KG1 (cell line): ENCODE measurements at regions not wholly inside any gene's neighbourhood (a gene's known extent, or its start where the extent isn't known, plus 50 kb on each side); places are given as distances from the start of the nearest gene placed in this dataset.
"Not testable (repeated sequence)": the region's sequence is repeated elsewhere in the genome, so short reads cannot be mapped to it uniquely, and the experiment has no call there.

Experiments
- DNase-seq: peaks from one replicate; lab custom pipeline; 2025; lab: John Stamatoyannopoulos, UW

- DNase-seq = no peak
Measured at GRCh38 chr15:79539401-79539800, 107.3 kb downstream of the MINAR1 start.

GRCh38 chr15:79540551-79540950, 108.4 kb downstream of the MINAR1 start:
- DNase-seq = no peak

GRCh38 chr15:79541196-79541595, 109.1 kb downstream of the MINAR1 start:
- no peak for DNase-seq

- DNase-seq = no peak
Measured at GRCh38 chr15:79543097-79543496, 111.0 kb downstream of the MINAR1 start.

GRCh38 chr15:79549196-79549595, 117.1 kb downstream of the MINAR1 start:
- DNase-seq = no peak

- no peak for DNase-seq
Measured at GRCh38 chr15:79560384-79560783, 128.2 kb downstream of the MINAR1 start.

- DNase-seq = no peak
Measured at GRCh38 chr15:79561982-79562381, 129.8 kb downstream of the MINAR1 start.

GRCh38 chr15:79562403-79562815, 130.3 kb downstream of the MINAR1 start:
- DNase-seq = no peak

- DNase-seq = no peak
Measured at GRCh38 chr15:79562899-79563298, 130.8 kb downstream of the MINAR1 start.

- DNase-seq = no peak
Measured at GRCh38 chr15:79570004-79570403, 137.9 kb downstream of the MINAR1 start.

GRCh38 chr15:79572691-79573404, 140.7 kb downstream of the MINAR1 start:
- no peak for DNase-seq

- DNase-seq = not testable (repeated sequence)
Measured at GRCh38 chr15:79574431-79575273, 142.5 kb downstream of the MINAR1 start.

GRCh38 chr15:79582650-79583049, 150.5 kb downstream of the MINAR1 start:
- DNase-seq = no peak

- DNase-seq = no peak
Measured at GRCh38 chr15:79592126-79592525, 160.0 kb downstream of the MINAR1 start.

- DNase-seq = no peak
Measured at GRCh38 chr15:79593119-79593869, 161.2 kb downstream of the MINAR1 start.

- DNase-seq = no peak
Measured at GRCh38 chr15:79595306-79595705, 163.2 kb downstream of the MINAR1 start.

- peak; percentile 47 for DNase-seq
Measured at GRCh38 chr15:79595995-79596622, 164.0 kb downstream of the MINAR1 start.

GRCh38 chr15:79598639-79599038, 166.5 kb downstream of the MINAR1 start:
- DNase-seq = no peak

GRCh38 chr15:79601405-79602086, 169.4 kb downstream of the MINAR1 start:
- DNase-seq = no peak

GRCh38 chr15:79602180-79602579, 170.0 kb downstream of the MINAR1 start:
- no peak for DNase-seq

- no peak for DNase-seq
Measured at GRCh38 chr15:79602731-79603130, 170.6 kb downstream of the MINAR1 start.
